Neural progenitor cell (in vitro differentiated cells): ENCODE measurements at regions not wholly inside any gene's neighbourhood (a gene's known extent, or its start where the extent isn't known, plus 50 kb on each side); places are given as distances from the start of the nearest gene placed in this dataset.

ENCODE experiments used
- DNase-seq: peaks from one replicate; pipeline ENCODE4 v3.0.0-alpha.2; 2016; ENCODE audit warnings: low spot score
- H2AFZ ChIP-seq: fragments of 200-600 bp; sonication (generic); replicated peaks from 2 replicates; pipeline ENCODE4 v1.6.1; 2016; ENCODE audit warnings: antibody characterized with exemption
- H3F3A ChIP-seq: fragments of 200-600 bp; sonication (generic); 2 replicates; pipeline ENCODE4 v1.6.1; 2016; ENCODE audit warnings: antibody characterized with exemption, low read depth
- H3K27ac ChIP-seq: fragments of 200-600 bp; sonication (generic); 2 replicates; pipeline ENCODE4 v1.5.1; 2016; ENCODE audit warnings: mild to moderate bottlenecking
- H3K27me3 ChIP-seq: fragments of 200-600 bp; sonication (generic); 2 replicates; pipeline ENCODE4 v1.6.1; 2016; ENCODE audit warnings: mild to moderate bottlenecking, moderate library complexity
- H3K36me3 ChIP-seq: fragments of 200-600 bp; sonication (generic); 2 replicates; pipeline ENCODE4 v1.5.1; 2016
- H3K4me1 ChIP-seq: fragments of 200-600 bp; sonication (generic); 2 replicates; pipeline ENCODE4 v1.6.1; 2016; ENCODE audit warnings: mixed run types
- H3K4me2 ChIP-seq: fragments of 200-600 bp; sonication (generic); 2 replicates; pipeline ENCODE4 v1.6.1; 2016
- H3K4me3 ChIP-seq: fragments of 200-600 bp; sonication (generic); 2 replicates; pipeline ENCODE4 v1.5.1; 2016
- H3K79me2 ChIP-seq: fragments of 200-600 bp; sonication (generic); 2 replicates; pipeline ENCODE4 v1.6.1; 2016; ENCODE audit warnings: low read depth
- H3K9ac ChIP-seq: fragments of 200-600 bp; sonication (generic); 2 replicates; pipeline ENCODE4 v1.6.1; 2016
- H3K9me3 ChIP-seq: fragments of 200-600 bp; sonication (generic); 2 replicates; pipeline ENCODE4 v1.5.1; 2016; ENCODE audit warnings: low read depth
- H4K20me1 ChIP-seq: fragments of 200-600 bp; sonication (generic); 2 replicates; pipeline ENCODE4 v1.6.1; 2016; ENCODE audit warnings: low read depth
- H3K27ac Mint-ChIP-seq: 3 replicates; pipeline ENCODE4 v1.8.0; 2021; ENCODE audit warnings: mixed read lengths
- H3K27me3 Mint-ChIP-seq: 2 replicates; pipeline ENCODE4 v1.8.0; 2022; ENCODE audit warnings: low read depth, mild to moderate bottlenecking, inconsistent platforms, moderate library complexity, mixed read lengths; ENCODE audit not compliant: insufficient read depth
- H3K36me3 Mint-ChIP-seq: 3 replicates; pipeline ENCODE4 v1.8.0; 2021; ENCODE audit warnings: mixed read lengths
- H3K4me1 Mint-ChIP-seq: 3 replicates; pipeline ENCODE4 v1.8.0; 2021; ENCODE audit warnings: mixed read lengths
- H3K4me3 Mint-ChIP-seq: 3 replicates; pipeline ENCODE4 v1.8.0; 2021; ENCODE audit warnings: mild to moderate bottlenecking, moderate library complexity, mixed read lengths
- H3K9me3 Mint-ChIP-seq: 3 replicates; pipeline ENCODE4 v1.8.0; 2020; ENCODE audit warnings: mixed read lengths
- EZH2 ChIP-seq: fragments of 200-600 bp; sonication (generic); IDR thresholded peaks from 2 replicates; pipeline ENCODE4 v1.6.1; 2017; ENCODE audit warnings: antibody characterized with exemption, mild to moderate bottlenecking, moderate library complexity
- EZH2phosphoT487 ChIP-seq: fragments of 200-600 bp; sonication (generic); IDR thresholded peaks from 2 replicates; pipeline ENCODE4 v1.6.1; 2017; ENCODE audit warnings: antibody characterized with exemption
- TF ChIP-seq, protein P1 (sequence below): fragments of 200-600 bp; sonication (generic); IDR thresholded peaks from 2 replicates; pipeline ENCODE4 v1.5.1; 2017; ENCODE audit warnings: antibody characterized with exemption, mild to moderate bottlenecking

DNA sequence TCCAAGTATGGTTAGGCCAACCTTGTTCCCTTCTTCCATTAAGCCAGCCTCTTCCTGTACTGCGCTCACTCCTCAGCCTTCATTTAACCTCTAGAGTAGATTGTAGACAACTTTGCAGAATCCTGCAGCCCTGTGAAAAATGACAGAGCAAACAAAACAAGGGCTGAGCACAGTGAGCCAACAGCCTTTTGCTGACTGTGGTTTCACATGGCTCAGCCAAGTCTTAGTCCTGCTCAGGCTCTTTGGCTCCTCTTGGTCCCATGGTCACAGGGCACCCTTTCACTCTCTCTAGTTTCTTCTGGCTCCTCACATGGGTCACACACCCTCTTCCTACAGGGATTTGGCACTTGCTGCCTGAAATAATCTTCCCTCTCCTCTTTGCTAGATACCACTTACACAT lies 900.3 kb downstream of the CCSER2 start:
- Mint-ChIP-seq H3K9me3 (peaks cover 3% of the 10 kb centered on the region), H3K36me3 (no peaks in the 10 kb centered on the region), H3K4me3 (no peak overlapping the region), H3K27me3 (no peaks in the 10 kb centered on the region), H3K27ac (no peak overlapping the region), H3K4me1 (peaks cover 11% of the 10 kb centered on the region)
- TF ChIP-seq EZH2 (no peak), EZH2phosphoT487 (no peak)
- TF ChIP-seq, protein P1, sequence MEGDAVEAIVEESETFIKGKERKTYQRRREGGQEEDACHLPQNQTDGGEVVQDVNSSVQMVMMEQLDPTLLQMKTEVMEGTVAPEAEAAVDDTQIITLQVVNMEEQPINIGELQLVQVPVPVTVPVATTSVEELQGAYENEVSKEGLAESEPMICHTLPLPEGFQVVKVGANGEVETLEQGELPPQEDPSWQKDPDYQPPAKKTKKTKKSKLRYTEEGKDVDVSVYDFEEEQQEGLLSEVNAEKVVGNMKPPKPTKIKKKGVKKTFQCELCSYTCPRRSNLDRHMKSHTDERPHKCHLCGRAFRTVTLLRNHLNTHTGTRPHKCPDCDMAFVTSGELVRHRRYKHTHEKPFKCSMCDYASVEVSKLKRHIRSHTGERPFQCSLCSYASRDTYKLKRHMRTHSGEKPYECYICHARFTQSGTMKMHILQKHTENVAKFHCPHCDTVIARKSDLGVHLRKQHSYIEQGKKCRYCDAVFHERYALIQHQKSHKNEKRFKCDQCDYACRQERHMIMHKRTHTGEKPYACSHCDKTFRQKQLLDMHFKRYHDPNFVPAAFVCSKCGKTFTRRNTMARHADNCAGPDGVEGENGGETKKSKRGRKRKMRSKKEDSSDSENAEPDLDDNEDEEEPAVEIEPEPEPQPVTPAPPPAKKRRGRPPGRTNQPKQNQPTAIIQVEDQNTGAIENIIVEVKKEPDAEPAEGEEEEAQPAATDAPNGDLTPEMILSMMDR, result no peak
- no peaks in the 10 kb centered on the region for H3K9me3 ChIP-seq
- no peaks in the 10 kb centered on the region for H3K36me3 ChIP-seq
- no peak for DNase-seq
- no peak overlapping the region for H3K27ac ChIP-seq
- no peaks in the 10 kb centered on the region for H3K79me2 ChIP-seq
- no peaks in the 10 kb centered on the region for H3F3A ChIP-seq
- H3K9ac ChIP-seq, result no peak overlapping the region
- H4K20me1 ChIP-seq, result no peaks in the 10 kb centered on the region
- peaks cover 12% of the 10 kb centered on the region for H3K4me1 ChIP-seq
- H3K4me3 ChIP-seq, result no peak overlapping the region
- H3K4me2 ChIP-seq, result no peak overlapping the region
- no peaks in the 10 kb centered on the region for H3K27me3 ChIP-seq
- H2AFZ ChIP-seq, result no peak overlapping the region

DNA sequence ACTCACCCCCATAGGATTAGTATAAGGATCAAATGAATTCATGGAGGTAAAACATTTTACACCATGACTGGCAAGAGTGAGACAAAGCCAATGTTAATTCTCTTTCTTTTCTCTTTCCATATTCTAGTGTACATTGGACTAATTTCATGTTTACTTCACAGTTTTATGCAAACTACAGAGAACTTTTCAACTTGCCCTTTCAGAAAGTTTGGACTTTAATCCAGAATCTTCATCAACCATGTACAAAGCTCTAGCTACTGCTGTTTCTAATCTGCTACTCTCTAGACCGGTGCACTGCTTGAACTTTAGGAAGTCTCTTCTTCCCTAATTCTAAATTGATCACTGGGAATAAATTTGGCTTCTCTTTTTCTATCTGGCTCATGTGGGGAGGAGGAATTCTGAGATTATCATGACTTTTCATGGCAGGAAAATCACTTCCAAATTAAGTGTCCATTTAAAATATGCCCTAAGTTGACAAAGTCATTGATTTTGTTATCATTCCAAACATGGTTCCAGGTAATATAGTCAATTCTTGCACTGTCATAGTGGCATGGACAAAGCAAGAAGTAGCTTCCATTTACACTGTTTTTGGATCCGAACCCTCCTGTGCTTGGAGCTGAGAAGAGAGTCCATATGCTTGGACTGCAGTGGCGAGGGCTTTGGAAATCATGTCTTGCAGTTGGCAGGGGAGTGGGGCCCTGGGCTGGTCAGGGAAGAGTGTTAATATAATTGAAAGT lies 903.3 kb downstream of the CCSER2 start:
- Mint-ChIP-seq H3K4me3 (no peak overlapping the region), H3K9me3 (no peaks in the 10 kb centered on the region), H3K36me3 (no peaks in the 10 kb centered on the region), H3K4me1 (no peaks in the 10 kb centered on the region), H3K27me3 (no peaks in the 10 kb centered on the region), H3K27ac (no peak overlapping the region)
- Histone ChIP-seq H3K79me2 (no peaks in the 10 kb centered on the region), H2AFZ (no peak overlapping the region), H3F3A (no peaks in the 10 kb centered on the region), H3K4me3 (no peak overlapping the region), H3K9ac (no peak overlapping the region), H3K4me1 (no peaks in the 10 kb centered on the region), H3K36me3 (no peaks in the 10 kb centered on the region), H3K27ac (no peak overlapping the region), H3K9me3 (no peaks in the 10 kb centered on the region), H3K27me3 (no peaks in the 10 kb centered on the region), H3K4me2 (no peak overlapping the region), H4K20me1 (no peaks in the 10 kb centered on the region)
- TF ChIP-seq EZH2 (no peak), EZH2phosphoT487 (no peak)
- TF ChIP-seq, protein P1, result no peak
- DNase-seq, result no peak

DNA sequence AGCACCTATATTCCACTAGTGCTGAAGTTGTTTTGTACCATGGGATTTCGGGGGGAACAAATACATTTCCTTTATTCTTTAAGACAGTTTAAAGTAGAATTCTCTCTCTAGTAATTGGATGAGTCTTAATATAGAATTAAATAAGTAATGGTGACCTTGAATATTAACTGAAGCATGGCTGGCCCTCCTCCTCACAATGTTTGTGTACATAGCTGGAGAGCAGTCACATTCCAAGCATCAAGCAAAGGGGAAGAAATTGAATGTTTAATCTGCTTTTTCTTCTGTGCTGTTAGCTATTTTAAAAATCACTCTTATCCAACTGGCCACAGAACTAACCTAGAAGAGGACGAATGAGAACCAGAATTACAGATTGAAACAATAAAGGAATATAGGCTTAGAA lies 906.9 kb downstream of the CCSER2 start:
- DNase-seq, result no peak
- Mint-ChIP-seq H3K4me1 (peaks cover 4% of the 10 kb centered on the region), H3K27ac (no peak overlapping the region), H3K27me3 (peaks cover 5% of the 10 kb centered on the region), H3K9me3 (peaks cover 3% of the 10 kb centered on the region), H3K4me3 (no peak overlapping the region), H3K36me3 (no peaks in the 10 kb centered on the region)
- H3K27ac ChIP-seq, result no peak overlapping the region
- H3K27me3 ChIP-seq, result no peaks in the 10 kb centered on the region
- no peak overlapping the region for H2AFZ ChIP-seq
- no peak overlapping the region for H3K9ac ChIP-seq
- TF ChIP-seq, protein P1, result no peak
- no peak for TF ChIP-seq EZH2
- no peak overlapping the region for H3K4me2 ChIP-seq
- no peaks in the 10 kb centered on the region for H3K79me2 ChIP-seq
- no peaks in the 10 kb centered on the region for H3K36me3 ChIP-seq
- no peak overlapping the region for H3K4me3 ChIP-seq
- H3K9me3 ChIP-seq, result no peaks in the 10 kb centered on the region
- H3K4me1 ChIP-seq, result no peaks in the 10 kb centered on the region
- H4K20me1 ChIP-seq, result no peaks in the 10 kb centered on the region
- H3F3A ChIP-seq, result no peaks in the 10 kb centered on the region
